GM13976 (cell line): ENCODE measurements at regions not wholly inside any gene's neighbourhood (a gene's known extent, or its start where the extent isn't known, plus 50 kb on each side); places are given as distances from the start of the nearest gene placed in this dataset.

Experiments
- DNase-seq: peaks from one replicate; pipeline ENCODE4 v3.0.0; 2012; ENCODE audit warnings: low spot score
- in situ Hi-C: fragments of 300-500 bp; cut with MboI; formaldehyde crosslinking; loops from one replicate; pipeline ENCODE4 v1.12.0; 2022; ENCODE audit warnings: low sequenced_read_pairs, mixed read lengths, inconsistent platforms; ENCODE audit not compliant: unreplicated experiment
- TF ChIP-seq, protein P1 (sequence below): IDR thresholded peaks from 2 replicates; pipeline ENCODE4 v1.5.1; 2012; ENCODE audit warnings: borderline replicate concordance, mild to moderate bottlenecking; ENCODE audit not compliant: insufficient read depth; ENCODE audit errors: extremely low read depth, missing control alignments, control extremely low read depth

DNA sequence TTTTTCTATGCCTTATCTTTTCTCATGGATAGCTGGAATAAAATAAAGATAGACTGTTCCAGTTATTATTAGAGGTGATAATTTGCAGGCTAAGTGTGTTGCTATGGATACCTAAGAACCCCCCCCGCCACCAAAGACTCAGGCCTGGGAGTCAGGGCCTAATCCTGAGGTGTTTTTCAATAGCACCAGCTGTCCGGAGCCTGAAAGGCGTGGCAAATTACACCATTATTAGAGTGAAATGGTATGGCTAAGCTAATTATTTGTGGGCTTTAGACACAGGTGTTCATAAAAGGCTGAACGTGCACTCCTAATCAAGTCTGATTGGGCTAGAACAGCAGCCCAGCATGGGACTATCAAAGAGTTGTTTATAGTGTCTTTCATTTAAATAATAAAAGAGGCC, 293.2 kb upstream of the DCC start:
- no peak for DNase-seq
- TF ChIP-seq, protein P1, sequence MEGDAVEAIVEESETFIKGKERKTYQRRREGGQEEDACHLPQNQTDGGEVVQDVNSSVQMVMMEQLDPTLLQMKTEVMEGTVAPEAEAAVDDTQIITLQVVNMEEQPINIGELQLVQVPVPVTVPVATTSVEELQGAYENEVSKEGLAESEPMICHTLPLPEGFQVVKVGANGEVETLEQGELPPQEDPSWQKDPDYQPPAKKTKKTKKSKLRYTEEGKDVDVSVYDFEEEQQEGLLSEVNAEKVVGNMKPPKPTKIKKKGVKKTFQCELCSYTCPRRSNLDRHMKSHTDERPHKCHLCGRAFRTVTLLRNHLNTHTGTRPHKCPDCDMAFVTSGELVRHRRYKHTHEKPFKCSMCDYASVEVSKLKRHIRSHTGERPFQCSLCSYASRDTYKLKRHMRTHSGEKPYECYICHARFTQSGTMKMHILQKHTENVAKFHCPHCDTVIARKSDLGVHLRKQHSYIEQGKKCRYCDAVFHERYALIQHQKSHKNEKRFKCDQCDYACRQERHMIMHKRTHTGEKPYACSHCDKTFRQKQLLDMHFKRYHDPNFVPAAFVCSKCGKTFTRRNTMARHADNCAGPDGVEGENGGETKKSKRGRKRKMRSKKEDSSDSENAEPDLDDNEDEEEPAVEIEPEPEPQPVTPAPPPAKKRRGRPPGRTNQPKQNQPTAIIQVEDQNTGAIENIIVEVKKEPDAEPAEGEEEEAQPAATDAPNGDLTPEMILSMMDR = no peak
- in situ Hi-C loops = no loop called here

GRCh38 chr18:52054324-52054723, 285.7 kb upstream of the DCC start:
- DNase-seq = no peak
- in situ Hi-C loops = no loop called here
- TF ChIP-seq, protein P1 = no peak

GRCh38 chr18:52060607-52061304, 279.2 kb upstream of the DCC start:
- DNase-seq = no peak
- in situ Hi-C loops = no loop called here
- TF ChIP-seq, protein P1 = no peak

DNA sequence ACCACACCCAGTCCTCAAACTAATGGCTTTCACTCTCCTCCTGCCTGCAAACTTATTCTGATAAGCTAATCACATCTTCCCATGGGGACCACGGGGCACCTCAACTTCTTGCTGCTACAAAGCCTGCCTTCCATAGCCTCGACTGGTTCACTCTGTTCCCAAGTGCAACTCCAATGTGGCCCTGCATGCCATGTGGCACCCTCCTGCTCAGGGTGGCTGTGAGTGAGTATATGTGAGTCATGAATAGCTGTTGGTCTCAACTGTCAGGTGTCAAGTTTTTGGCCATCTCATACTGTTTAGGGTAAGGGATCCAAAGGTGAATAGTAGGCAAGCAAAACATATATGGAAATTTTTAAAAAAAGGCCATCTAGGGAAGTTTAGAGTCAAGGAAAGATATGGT, 276.1 kb upstream of the DCC start:
- TF ChIP-seq, protein P1 = no peak
- in situ Hi-C loops = no loop called here
- no peak for DNase-seq

- DNase-seq = no peak
- in situ Hi-C loops = no loop called here
- TF ChIP-seq, protein P1 = no peak
These were observed 270.8 kb upstream of the DCC start for GRCh38 chr18:52069201-52069600.

GRCh38 chr18:52070291-52070756, 269.7 kb upstream of the DCC start:
- no peak for DNase-seq
- in situ Hi-C loops = no loop called here
- TF ChIP-seq, protein P1 = no peak
